GM12864 (cell line): ENCODE measurements at regions not wholly inside any gene's neighbourhood (a gene's known extent, or its start where the extent isn't known, plus 50 kb on each side); places are given as distances from the start of the nearest gene placed in this dataset.

Source experiments
- DNase-seq: peaks from one replicate; pipeline ENCODE4 v3.0.0-alpha.2; 2011; ENCODE audit warnings: low read depth
- H3K4me3 ChIP-seq: 2 replicates; pipeline ENCODE4 v1.5.1; 2011; ENCODE audit warnings: mild to moderate bottlenecking, low read depth, low read length, control low read depth
- TF ChIP-seq, protein P1 (sequence below): IDR thresholded peaks from 2 replicates; pipeline ENCODE4 v1.5.1; 2011; ENCODE audit warnings: low read depth, mild to moderate bottlenecking, moderate library complexity, low read length, control low read depth, inconsistent platforms; ENCODE audit errors: missing control alignments

DNA sequence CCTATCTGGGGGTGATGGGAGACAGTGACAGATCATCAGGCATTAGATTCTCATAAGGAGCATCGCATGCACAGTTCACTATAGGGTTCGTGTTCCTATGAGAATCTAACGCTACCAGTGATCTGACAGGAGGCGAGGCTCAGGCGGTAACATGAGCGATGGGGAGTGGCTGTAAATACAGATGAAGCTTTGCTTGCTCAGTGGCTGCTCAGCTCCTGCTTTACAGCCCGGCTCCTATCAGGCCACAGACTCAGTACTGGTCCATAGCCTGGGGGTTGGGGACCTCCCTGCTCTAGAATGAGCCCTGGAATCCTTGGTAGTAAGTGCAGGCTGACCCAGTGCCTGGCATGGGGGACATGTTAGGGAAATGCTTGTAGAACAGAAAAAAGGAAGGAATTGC, 426.0 kb downstream of the TYW1 start:
- no peak for DNase-seq
- TF ChIP-seq, protein P1, sequence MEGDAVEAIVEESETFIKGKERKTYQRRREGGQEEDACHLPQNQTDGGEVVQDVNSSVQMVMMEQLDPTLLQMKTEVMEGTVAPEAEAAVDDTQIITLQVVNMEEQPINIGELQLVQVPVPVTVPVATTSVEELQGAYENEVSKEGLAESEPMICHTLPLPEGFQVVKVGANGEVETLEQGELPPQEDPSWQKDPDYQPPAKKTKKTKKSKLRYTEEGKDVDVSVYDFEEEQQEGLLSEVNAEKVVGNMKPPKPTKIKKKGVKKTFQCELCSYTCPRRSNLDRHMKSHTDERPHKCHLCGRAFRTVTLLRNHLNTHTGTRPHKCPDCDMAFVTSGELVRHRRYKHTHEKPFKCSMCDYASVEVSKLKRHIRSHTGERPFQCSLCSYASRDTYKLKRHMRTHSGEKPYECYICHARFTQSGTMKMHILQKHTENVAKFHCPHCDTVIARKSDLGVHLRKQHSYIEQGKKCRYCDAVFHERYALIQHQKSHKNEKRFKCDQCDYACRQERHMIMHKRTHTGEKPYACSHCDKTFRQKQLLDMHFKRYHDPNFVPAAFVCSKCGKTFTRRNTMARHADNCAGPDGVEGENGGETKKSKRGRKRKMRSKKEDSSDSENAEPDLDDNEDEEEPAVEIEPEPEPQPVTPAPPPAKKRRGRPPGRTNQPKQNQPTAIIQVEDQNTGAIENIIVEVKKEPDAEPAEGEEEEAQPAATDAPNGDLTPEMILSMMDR = no peak
- H3K4me3 ChIP-seq = no peak overlapping the region

DNA sequence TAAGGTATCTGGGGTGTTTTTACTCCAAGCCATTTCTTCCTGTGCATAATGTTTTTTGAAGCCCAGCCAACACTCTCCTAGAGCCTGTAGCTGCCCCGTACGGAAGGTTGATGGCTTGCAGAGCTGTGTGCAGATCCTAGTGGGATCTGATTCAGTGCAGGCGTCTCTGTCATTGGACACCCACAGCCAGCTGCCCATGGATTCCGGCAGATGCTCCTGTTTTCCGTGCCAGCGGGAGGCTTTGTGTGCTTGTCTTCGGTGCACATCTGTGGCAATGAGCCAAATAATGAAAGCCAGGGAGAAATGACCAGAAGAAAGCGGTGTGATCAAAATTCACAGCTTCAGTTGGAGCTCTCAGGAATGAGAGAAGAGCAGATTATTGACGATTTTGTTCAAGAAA, 426.4 kb downstream of the TYW1 start:
- DNase-seq = no peak
- TF ChIP-seq, protein P1 = no peak

DNA sequence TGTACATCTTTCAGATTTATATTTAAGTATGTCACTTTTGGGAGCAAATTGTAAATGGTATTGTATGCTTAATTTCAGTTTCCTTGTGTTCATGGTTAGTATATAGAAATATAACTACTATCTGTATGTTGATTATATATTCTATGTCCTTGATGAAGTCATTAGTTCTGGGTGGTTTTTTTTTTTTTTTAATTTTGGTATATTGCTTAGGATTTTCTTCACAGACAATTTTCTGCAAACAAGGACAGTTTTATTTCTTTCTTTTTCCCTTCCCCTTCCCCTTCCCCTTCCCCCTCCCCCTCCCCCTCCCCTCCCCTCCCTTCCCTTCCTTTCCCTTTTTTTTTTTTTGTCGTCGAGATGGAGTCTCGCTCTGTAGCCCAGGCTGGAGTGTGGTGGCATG, 430.0 kb downstream of the TYW1 start:
- no peak overlapping the region for H3K4me3 ChIP-seq
- TF ChIP-seq, protein P1 = no peak
- DNase-seq = no peak

More for the DNA sequence above, 426.4 kb downstream of the TYW1 start:
- no peak overlapping the region for H3K4me3 ChIP-seq

DNA sequence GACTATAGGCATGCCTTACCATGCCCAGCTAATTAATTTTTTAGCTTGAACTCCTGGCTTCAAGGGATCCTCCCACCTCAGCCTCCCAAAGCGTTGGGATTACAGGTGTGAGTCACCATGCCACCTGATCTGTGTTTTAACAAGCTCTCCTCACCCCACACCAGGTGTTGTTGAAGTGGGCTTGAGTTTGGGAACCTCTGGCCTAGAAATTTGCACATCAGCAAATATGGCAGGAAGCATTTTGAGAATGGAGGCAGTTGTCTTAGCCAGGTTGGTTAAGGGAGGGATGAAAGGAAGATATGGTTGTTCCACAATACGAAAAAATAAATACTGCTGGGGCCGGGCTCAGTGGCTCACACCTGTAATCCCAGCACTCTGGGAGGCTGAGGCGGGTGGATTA, 433.1 kb downstream of the TYW1 start:
- TF ChIP-seq, protein P1 = no peak
- no peak for DNase-seq
- H3K4me3 ChIP-seq = no peak overlapping the region

DNA sequence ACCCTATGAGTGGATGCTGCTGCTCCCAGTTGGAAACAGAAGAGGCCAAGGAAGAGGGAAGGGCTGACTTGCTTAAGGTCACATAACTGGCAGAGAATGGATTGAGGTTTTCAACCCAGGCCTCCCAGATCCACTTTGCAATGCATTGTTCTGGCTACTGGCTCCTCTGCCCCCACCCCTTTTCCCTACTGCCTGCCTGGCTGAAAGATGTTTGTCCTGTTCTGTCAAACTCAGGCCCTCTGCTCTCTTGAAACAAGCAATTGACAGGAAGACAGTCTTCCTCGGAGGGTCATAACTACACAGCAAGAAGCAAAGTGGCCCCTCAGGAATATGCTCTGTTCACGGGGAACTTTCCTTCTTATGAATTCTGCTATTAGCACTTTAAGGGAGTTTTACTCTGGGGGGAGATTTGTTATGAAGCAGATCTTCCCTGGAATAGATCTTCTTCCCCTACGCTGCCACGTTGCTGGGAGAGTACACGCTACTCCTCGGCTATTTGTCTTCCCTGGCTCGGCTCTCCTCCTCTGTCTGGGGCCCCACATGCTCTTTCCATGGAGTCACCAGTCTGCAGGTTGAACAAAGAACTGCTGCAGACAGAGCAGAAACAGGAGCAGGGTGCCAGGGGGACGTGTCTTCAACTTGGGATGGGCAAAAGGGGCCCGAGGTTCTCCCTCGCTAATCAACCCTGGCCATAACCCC, 436.1 kb downstream of the TYW1 start:
- H3K4me3 ChIP-seq = no peak overlapping the region
- no peak for DNase-seq
- TF ChIP-seq, protein P1 = no peak

DNA sequence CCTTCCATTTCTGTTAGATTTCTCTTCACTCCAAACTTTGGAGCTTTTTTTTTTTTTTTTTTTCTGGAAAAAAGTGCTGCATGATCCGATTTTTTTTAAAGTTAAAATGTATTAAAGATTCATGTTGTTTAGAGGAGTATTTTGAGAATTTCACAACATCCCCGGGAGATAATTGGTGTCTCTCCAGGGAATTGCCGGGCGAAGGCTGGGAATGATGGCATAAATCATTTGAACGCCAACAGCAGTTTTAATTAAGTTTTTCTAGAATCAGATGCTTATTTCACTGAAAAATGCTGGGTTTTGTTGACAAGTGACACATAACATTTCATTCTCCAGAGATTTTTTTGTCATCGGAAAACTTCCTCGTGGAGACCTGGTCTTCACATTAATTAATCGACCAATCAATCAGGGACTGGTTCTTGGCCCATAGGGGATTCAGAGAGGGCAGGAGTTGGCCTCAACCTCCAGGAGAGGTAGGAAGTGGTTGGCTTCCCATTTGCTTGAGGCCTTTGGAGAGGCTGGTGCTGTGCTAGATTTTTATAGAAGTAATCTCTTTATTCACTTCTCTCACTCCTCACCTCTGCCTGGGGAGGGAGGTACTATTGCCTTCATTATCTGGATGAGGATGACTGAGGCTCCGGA, 439.4 kb downstream of the TYW1 start:
- H3K4me3 ChIP-seq = no peak overlapping the region
- no peak for DNase-seq
- TF ChIP-seq, protein P1 = no peak
